ENCODE measurements at regions not wholly inside any gene's neighbourhood (a gene's known extent, or its start where the extent isn't known, plus 50 kb on each side); places are given as distances from the start of the nearest gene placed in this dataset.
A peak's percentile ranks its signal among the peaks of the same experiment; 100 is the strongest.
"Not testable (repeated sequence)": the region's sequence is repeated elsewhere in the genome, so short reads cannot be mapped to it uniquely, and the experiment has no call there.

- ATAC-seq (ENCODE audit: low read depth); H4K91ac ChIP-seq (ENCODE audit: insufficient read depth, low read depth, low read length); H3K14ac ChIP-seq (replicated peaks; ENCODE audit: low read depth, low read length); H2BK20ac ChIP-seq (ENCODE audit: low read depth, low read length); in situ Hi-C loops (cut with MboI; ENCODE audit: low sequenced_read_pairs); H3K18ac ChIP-seq (ENCODE audit: low read depth, low read length); H3K4me3 ChIP-seq (ENCODE audit: insufficient read depth, low read depth, low read length); H2AK9ac ChIP-seq (replicated peaks; ENCODE audit: low read depth, low read length, poor library complexity); H3K36me3 ChIP-seq (ENCODE audit: control insufficient read depth, insufficient read depth, low read length); intact Hi-C loops (cut with micrococcal nuclease); H2BK120ac ChIP-seq (ENCODE audit: low read depth, low read length); H2BK5ac ChIP-seq (ENCODE audit: low read depth, low read length, poor library complexity, severe bottlenecking); H3K4ac ChIP-seq (ENCODE audit: low read depth, low read length); H2AFZ ChIP-seq (replicated peaks; ENCODE audit: low read length, poor library complexity); H4K5ac ChIP-seq (ENCODE audit: low read depth, low read length); H3K79me1 ChIP-seq (ENCODE audit: low read depth in 1 of 2, low read length in 2 of 2); BruUV-seq (replicated peaks); H3K23ac ChIP-seq (ENCODE audit: low read depth, low read length); POLR2A ChIA-PET (ENCODE audit: unreplicated experiment); H4K20me1 ChIP-seq (ENCODE audit: insufficient read depth, low read length); dilution Hi-C loops (cut with HindIII; ENCODE audit: low sequenced_read_pairs, unreplicated experiment); CTCF ChIA-PET; H3K4me1 ChIP-seq (ENCODE audit: control insufficient read depth, insufficient read depth, low read length); H3K27me3 ChIP-seq (ENCODE audit: control insufficient read depth, insufficient read depth, low read length); H3K9me3 ChIP-seq (ENCODE audit: control insufficient read depth, insufficient read depth, low read length); H4K8ac ChIP-seq (ENCODE audit: low read depth in 2 of 2, low read length in 2 of 2); H2AK5ac ChIP-seq (ENCODE audit: low read depth, low read length); H3K4me2 ChIP-seq (ENCODE audit: low read depth, low read length); H3K56ac ChIP-seq (ENCODE audit: extremely low read depth, insufficient read depth, low read length); H3K9me1 ChIP-seq (ENCODE audit: insufficient read depth, low read length); H2BK15ac ChIP-seq (ENCODE audit: low read depth, low read length); H3K27ac ChIP-seq (ENCODE audit: insufficient read depth, low read length); H3K9ac ChIP-seq (ENCODE audit: low read depth, low read length): not testable (repeated sequence)
- peak; percentile 11 for DNase-seq
- 61% methylated on average over 2 of the region's 2 CpGs; no CpG with 5 or more reads in 1 of the 2 experiments for WGBS, 2 experiments (ENCODE audit: extremely low coverage in 2 of 2, insufficient read length in 1 of 2)
Measured at GRCh38 chr1:241438686-241439085, 80.9 kb downstream of the FH start.
